GM10248 (cell line): ENCODE measurements at regions not wholly inside any gene's neighbourhood (a gene's known extent, or its start where the extent isn't known, plus 50 kb on each side); places are given as distances from the start of the nearest gene placed in this dataset.

ENCODE experiments used
- CTCF ChIA-PET: fragments of 300-600 bp; sonication (Branson Sonifier 250); formaldehyde crosslinking; extraction: SDS; loops from one replicate; lab custom pipeline; 2021; ENCODE audit warnings: antibody characterized with exemption; lab: Yijun Ruan, JAX
- POLR2A ChIA-PET: fragments of 350-650 bp; sonication (Branson Sonifier 250); formaldehyde crosslinking; extraction: SDS; loops from one replicate; lab custom pipeline; 2020; ENCODE audit warnings: antibody characterized with exemption; lab: Yijun Ruan, JAX
- DNase-seq: peaks from one replicate; pipeline ENCODE4 v3.0.0; 2012; ENCODE audit errors: extremely low spot score
- TF ChIP-seq, protein P1 (sequence below): IDR thresholded peaks from 2 replicates; pipeline ENCODE4 v1.5.1; 2012; ENCODE audit warnings: mild to moderate bottlenecking, low read depth; ENCODE audit errors: extremely low read depth, missing control alignments, control extremely low read depth

DNA sequence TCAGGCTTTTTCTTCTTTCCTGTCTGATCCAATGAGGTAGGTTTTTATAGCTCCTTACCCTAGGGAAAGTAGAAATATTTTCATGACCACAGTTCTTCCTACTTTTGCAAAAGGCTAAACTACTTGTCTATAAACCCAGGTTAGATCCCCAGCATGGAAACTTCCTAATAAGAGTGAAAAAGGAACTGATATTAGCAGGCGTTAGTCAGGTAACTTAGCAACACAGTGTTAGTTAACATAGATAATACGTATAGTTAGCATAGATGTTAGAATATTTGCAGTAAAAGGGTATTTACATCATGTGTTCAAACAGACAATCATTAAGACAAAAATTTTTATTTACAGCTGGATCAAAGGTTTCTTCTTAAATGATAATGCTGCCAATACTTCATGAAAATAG is 162.9 kb upstream of the DAB2 start:
- TF ChIP-seq, protein P1, sequence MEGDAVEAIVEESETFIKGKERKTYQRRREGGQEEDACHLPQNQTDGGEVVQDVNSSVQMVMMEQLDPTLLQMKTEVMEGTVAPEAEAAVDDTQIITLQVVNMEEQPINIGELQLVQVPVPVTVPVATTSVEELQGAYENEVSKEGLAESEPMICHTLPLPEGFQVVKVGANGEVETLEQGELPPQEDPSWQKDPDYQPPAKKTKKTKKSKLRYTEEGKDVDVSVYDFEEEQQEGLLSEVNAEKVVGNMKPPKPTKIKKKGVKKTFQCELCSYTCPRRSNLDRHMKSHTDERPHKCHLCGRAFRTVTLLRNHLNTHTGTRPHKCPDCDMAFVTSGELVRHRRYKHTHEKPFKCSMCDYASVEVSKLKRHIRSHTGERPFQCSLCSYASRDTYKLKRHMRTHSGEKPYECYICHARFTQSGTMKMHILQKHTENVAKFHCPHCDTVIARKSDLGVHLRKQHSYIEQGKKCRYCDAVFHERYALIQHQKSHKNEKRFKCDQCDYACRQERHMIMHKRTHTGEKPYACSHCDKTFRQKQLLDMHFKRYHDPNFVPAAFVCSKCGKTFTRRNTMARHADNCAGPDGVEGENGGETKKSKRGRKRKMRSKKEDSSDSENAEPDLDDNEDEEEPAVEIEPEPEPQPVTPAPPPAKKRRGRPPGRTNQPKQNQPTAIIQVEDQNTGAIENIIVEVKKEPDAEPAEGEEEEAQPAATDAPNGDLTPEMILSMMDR: no peak
- DNase-seq: no peak
- POLR2A ChIA-PET: no interaction called here
- CTCF ChIA-PET: interaction anchor here (1.1 to 1.9 kb wide), 2 partner anchors 8 to 12 kb away, joined by 4 to 12 read pairs; no protein-coding TSS in a partner anchor

- CTCF ChIA-PET: interaction anchor here (0.9 to 1.1 kb wide), 2 partner anchors 9 kb away, joined by 3 to 4 read pairs; no protein-coding TSS in a partner anchor
- no peak for DNase-seq
Observed at GRCh38 chr5:39586185-39586584, 161.4 kb upstream of the DAB2 start.

GRCh38 chr5:39584927-39585326 is 160.1 kb upstream of the DAB2 start:
- TF ChIP-seq, protein P1: no peak
- no peak for DNase-seq
- POLR2A ChIA-PET: no interaction called here
- CTCF ChIA-PET: interaction anchor here (0.7 to 1.3 kb wide), 2 partner anchors 13 to 20 kb away, joined by 3 to 5 read pairs; no protein-coding TSS in a partner anchor

More at GRCh38 chr5:39586185-39586584, 161.4 kb upstream of the DAB2 start:
- TF ChIP-seq, protein P1: no peak
- POLR2A ChIA-PET: no interaction called here

- DNase-seq: no peak
- TF ChIP-seq, protein P1: no peak
- ChIA-PET CTCF (interaction anchor here (1.0 to 3.1 kb wide), 3 partner anchors 8 to 10 kb away, joined by 3 to 12 read pairs (median 7); no protein-coding TSS in a partner anchor), POLR2A (no interaction called here)
Observed at GRCh38 chr5:39580702-39581453, 156.1 kb upstream of the DAB2 start.

- POLR2A ChIA-PET: no interaction called here
- CTCF ChIA-PET: interaction anchor here (2.4 to 3.1 kb wide), 2 partner anchors 9 kb away, joined by 7 to 12 read pairs; no protein-coding TSS in a partner anchor
- TF ChIP-seq, protein P1: no peak
- no peak for DNase-seq
Observed at GRCh38 chr5:39579750-39580149, 155.0 kb upstream of the DAB2 start.

DNA sequence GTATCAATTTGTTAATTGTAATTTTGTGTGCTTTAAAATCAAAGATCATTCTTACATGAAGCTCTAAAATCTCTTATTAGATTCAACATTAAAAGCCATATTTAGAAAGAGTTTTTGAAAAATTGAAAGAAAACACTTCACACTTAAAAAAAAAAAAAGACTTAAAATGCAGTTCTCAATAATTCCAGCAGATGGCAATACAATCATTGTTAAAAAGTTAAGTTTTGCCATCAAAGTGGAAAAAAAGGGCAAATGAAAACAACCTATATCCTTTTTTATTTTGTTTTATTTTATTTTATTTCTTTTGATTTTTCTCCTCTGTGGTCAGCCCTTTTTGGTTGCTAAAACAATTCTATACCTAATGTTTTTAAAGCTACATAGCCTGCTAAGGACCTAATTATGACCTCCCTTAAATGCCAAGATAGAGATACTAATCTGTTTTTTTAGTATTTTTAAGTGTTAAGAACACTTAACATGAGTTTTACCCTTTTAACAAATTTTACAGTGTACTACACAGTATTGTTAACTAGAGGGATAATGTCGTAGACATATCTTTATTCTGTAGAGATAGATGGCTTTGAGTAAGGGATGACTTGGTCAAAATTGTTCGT is 154.2 kb upstream of the DAB2 start:
- ChIA-PET POLR2A (no interaction called here), CTCF (interaction anchor here (1.1 to 3.1 kb wide), 4 partner anchors 8 to 202 kb away, joined by 3 to 12 read pairs (median 6); no protein-coding TSS in a partner anchor)
- TF ChIP-seq, protein P1: peak; percentile 33
- DNase-seq: no peak
